OCI-LY1 (cell line): ENCODE measurements at regions not wholly inside any gene's neighbourhood (a gene's known extent, or its start where the extent isn't known, plus 50 kb on each side); places are given as distances from the start of the nearest gene placed in this dataset.

Experiments
- EZH2 ChIP-seq: fragments of 200-600 bp; sonication (generic), shearing (Covaris generic); IDR thresholded peaks from 2 replicates; pipeline ENCODE4 v1.8.0; 2017; ENCODE audit warnings: borderline replicate concordance, mixed run types, mild to moderate bottlenecking, antibody characterized with exemption, low read length, moderate library complexity, mixed read lengths
- TF ChIP-seq, protein P1 (sequence below): fragments of 200-600 bp; sonication (generic), shearing (Covaris generic); IDR thresholded peaks from 2 replicates; pipeline ENCODE4 v1.5.1; 2017; ENCODE audit warnings: mild to moderate bottlenecking, antibody characterized with exemption, low read length, moderate library complexity, mixed read lengths

DNA sequence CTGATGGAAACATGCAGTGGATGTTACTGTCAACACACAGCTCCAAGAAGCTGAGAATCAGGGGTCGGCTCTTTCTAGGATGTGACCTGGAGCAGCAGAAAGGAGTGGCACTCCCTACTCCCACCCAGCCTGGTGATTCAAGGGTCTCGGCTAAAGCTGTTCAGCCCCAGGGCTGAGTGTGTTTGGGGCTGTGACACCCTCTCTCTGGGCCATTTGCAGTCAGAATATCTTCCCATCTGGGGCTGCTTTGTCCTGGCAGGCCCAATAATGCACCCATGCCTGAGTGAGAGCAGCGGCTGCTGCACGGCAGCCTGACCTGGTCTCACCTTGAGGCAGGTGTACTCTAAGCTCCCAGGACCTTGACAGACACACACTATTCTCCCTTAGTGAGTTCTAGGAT, 52.5 kb upstream of the AJAP1 start:
- TF ChIP-seq, protein P1, sequence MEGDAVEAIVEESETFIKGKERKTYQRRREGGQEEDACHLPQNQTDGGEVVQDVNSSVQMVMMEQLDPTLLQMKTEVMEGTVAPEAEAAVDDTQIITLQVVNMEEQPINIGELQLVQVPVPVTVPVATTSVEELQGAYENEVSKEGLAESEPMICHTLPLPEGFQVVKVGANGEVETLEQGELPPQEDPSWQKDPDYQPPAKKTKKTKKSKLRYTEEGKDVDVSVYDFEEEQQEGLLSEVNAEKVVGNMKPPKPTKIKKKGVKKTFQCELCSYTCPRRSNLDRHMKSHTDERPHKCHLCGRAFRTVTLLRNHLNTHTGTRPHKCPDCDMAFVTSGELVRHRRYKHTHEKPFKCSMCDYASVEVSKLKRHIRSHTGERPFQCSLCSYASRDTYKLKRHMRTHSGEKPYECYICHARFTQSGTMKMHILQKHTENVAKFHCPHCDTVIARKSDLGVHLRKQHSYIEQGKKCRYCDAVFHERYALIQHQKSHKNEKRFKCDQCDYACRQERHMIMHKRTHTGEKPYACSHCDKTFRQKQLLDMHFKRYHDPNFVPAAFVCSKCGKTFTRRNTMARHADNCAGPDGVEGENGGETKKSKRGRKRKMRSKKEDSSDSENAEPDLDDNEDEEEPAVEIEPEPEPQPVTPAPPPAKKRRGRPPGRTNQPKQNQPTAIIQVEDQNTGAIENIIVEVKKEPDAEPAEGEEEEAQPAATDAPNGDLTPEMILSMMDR: no peak
- TF ChIP-seq EZH2: no peak
